ENCODE measurements at regions not wholly inside any gene's neighbourhood (a gene's known extent, or its start where the extent isn't known, plus 50 kb on each side); places are given as distances from the start of the nearest gene placed in this dataset.

- no peak for DNase-seq
Observed at GRCh38 chr3:17974206-17974841, 231.9 kb upstream of the TBC1D5 start.

- DNase-seq = no peak
Observed at GRCh38 chr3:17972959-17973906, 230.8 kb upstream of the TBC1D5 start.

GRCh38 chr3:17972476-17972875 is 230.0 kb upstream of the TBC1D5 start:
- DNase-seq = no peak

- DNase-seq = no peak
Observed at GRCh38 chr3:17972030-17972429, 229.6 kb upstream of the TBC1D5 start.

- DNase-seq = no peak
Observed at GRCh38 chr3:17969985-17970568, 227.6 kb upstream of the TBC1D5 start.

- DNase-seq = no peak
Observed at GRCh38 chr3:17969244-17969643, 226.8 kb upstream of the TBC1D5 start.

GRCh38 chr3:17967953-17968607 is 225.6 kb upstream of the TBC1D5 start:
- DNase-seq = no peak

GRCh38 chr3:17967111-17967510 is 224.7 kb upstream of the TBC1D5 start:
- no peak for DNase-seq

- no peak for DNase-seq
Observed at GRCh38 chr3:17965331-17965730, 222.9 kb upstream of the TBC1D5 start.

- no peak for DNase-seq
Observed at GRCh38 chr3:17964108-17964507, 221.7 kb upstream of the TBC1D5 start.

- DNase-seq = no peak
Observed at GRCh38 chr3:17955411-17955810, 213.0 kb upstream of the TBC1D5 start.

- DNase-seq = no peak
Observed at GRCh38 chr3:17954801-17955200, 212.4 kb upstream of the TBC1D5 start.

GRCh38 chr3:17951241-17951640 is 208.8 kb upstream of the TBC1D5 start:
- DNase-seq = no peak

- no peak for DNase-seq
Observed at GRCh38 chr3:17949101-17949500, 206.7 kb upstream of the TBC1D5 start.

- DNase-seq = no peak
Observed at GRCh38 chr3:17947833-17948232, 205.4 kb upstream of the TBC1D5 start.

GRCh38 chr3:17946619-17947018 is 204.2 kb upstream of the TBC1D5 start:
- DNase-seq = no peak

GRCh38 chr3:17945799-17946399 is 203.5 kb upstream of the TBC1D5 start:
- DNase-seq = no peak

GRCh38 chr3:17945018-17945798 is 202.8 kb upstream of the TBC1D5 start:
- no peak for DNase-seq

- no peak for DNase-seq
Observed at GRCh38 chr3:17942856-17943255, 200.4 kb upstream of the TBC1D5 start.

- no peak for DNase-seq
Observed at GRCh38 chr3:17941766-17942165, 199.3 kb upstream of the TBC1D5 start.

- no peak for DNase-seq
Observed at GRCh38 chr3:17941152-17941551, 198.7 kb upstream of the TBC1D5 start.

GRCh38 chr3:17939157-17939556 is 196.7 kb upstream of the TBC1D5 start:
- DNase-seq = no peak
